Astrocyte of the cerebellum (primary cell): ENCODE measurements at regions not wholly inside any gene's neighbourhood (a gene's known extent, or its start where the extent isn't known, plus 50 kb on each side); places are given as distances from the start of the nearest gene placed in this dataset.

Source experiments
- DNase-seq: peaks from one replicate; pipeline ENCODE4 v3.0.0-alpha.2; 2011; ENCODE audit warnings: low read depth
- H3K4me3 ChIP-seq: 2 replicates; pipeline ENCODE4 v1.5.1; 2011; ENCODE audit warnings: mild to moderate bottlenecking, low read depth, low read length, moderate library complexity
- in situ Hi-C: cut with HindIII; loops from 2 replicates; pipeline ENCODE4 v1.10.0; 2017; ENCODE audit warnings: low sequenced_read_pairs
- TF ChIP-seq, protein P1 (sequence below): IDR thresholded peaks from 2 replicates; pipeline ENCODE4 v1.5.1; 2012; ENCODE audit warnings: low read length, low read depth, moderate library complexity, mild to moderate bottlenecking; ENCODE audit errors: missing control alignments

GRCh38 chr12:59240048-59240447, 319.7 kb upstream of the LRIG3 start:
- in situ Hi-C loops = no loop called here
- TF ChIP-seq, protein P1, sequence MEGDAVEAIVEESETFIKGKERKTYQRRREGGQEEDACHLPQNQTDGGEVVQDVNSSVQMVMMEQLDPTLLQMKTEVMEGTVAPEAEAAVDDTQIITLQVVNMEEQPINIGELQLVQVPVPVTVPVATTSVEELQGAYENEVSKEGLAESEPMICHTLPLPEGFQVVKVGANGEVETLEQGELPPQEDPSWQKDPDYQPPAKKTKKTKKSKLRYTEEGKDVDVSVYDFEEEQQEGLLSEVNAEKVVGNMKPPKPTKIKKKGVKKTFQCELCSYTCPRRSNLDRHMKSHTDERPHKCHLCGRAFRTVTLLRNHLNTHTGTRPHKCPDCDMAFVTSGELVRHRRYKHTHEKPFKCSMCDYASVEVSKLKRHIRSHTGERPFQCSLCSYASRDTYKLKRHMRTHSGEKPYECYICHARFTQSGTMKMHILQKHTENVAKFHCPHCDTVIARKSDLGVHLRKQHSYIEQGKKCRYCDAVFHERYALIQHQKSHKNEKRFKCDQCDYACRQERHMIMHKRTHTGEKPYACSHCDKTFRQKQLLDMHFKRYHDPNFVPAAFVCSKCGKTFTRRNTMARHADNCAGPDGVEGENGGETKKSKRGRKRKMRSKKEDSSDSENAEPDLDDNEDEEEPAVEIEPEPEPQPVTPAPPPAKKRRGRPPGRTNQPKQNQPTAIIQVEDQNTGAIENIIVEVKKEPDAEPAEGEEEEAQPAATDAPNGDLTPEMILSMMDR = no peak
- DNase-seq = no peak
- no peak overlapping the region for H3K4me3 ChIP-seq

DNA sequence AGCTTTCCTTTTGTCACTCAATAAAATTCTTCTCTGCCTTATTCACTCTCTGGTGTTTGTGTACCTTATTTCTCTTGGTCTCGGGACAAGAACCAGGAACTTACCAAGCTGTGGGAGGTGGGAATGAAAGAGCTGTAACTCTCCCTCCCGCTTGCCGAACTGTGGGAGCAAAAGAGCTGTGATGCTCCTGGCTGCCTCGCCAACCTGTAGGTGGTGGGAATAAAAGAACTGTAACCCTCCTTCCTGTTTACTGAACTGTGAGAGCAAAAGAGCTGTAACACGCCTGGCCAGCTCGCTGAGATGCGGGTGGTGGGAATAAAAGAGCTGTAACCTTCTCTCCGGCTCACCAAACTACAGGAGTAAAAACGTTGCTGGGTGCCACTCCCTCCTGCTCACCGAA, 314.1 kb upstream of the LRIG3 start:
- TF ChIP-seq, protein P1 = no peak
- in situ Hi-C loops = no loop called here
- H3K4me3 ChIP-seq = no peak overlapping the region
- DNase-seq = no peak

- in situ Hi-C loops = no loop called here
- no peak for DNase-seq
- TF ChIP-seq, protein P1 = no peak
- no peak overlapping the region for H3K4me3 ChIP-seq
These were observed 310.0 kb upstream of the LRIG3 start for GRCh38 chr12:59230334-59230733.

DNA sequence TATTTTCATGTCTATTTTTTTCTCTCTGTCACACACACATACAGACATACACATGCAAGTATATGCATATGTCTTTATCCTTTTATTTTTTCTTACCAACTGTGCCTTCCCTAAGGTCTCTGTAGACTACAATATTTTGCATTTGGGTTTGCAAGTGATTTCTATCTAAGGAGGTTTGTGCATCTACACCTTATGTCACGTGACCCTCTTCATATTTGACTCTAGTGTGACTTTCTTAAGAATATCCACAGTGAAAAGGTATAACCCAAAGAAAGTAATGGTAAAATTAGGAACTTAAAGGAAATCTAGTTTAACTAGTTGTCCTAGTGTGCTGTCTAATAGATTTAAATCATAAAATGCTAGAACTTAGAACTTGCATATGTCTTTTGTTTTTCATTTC, 298.8 kb upstream of the LRIG3 start:
- no peak for DNase-seq
- TF ChIP-seq, protein P1 = no peak
- H3K4me3 ChIP-seq = no peak overlapping the region
- in situ Hi-C loops = no loop called here

DNA sequence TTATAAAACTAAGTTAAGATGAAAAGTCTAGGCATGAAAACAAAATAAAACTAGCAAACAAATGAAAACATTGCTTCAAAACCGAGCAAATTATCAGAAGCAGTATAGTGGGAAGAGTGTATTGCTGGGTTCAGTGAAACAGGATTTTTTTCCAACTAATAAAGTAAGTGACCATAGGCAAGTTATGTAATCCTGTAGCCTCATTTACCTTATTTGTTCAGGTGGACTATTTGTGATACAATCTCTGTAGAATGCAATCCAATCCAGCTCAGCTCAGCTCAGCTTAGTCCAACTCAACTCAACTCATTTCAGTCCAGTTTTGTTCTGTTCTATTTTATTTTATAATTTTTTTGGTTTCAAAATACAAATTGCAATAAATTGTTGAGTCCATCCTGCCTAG, 276.7 kb upstream of the LRIG3 start:
- no peak overlapping the region for H3K4me3 ChIP-seq
- no peak for DNase-seq
- TF ChIP-seq, protein P1 = no peak
- in situ Hi-C loops = no loop called here

DNA sequence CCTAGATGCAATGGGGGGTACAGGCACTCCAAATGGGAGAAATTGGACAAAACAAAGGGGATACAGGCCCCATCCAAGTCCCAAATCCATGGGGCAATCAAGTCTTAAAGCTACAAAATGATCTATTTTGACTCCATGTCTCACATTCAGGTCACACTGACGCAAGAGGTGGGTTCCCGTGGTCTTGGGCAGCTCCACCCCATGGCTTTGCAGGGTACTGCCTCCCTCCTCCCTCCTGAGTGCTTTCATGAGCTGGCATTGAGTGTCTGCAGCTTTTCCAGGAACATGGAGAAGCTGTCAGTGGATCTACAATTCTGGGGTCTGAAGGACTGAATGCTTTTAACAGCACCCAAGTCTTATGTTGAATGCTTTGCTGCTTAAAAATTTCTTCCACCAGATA, 274.5 kb upstream of the LRIG3 start:
- no peak overlapping the region for H3K4me3 ChIP-seq
- in situ Hi-C loops = no loop called here
- TF ChIP-seq, protein P1 = no peak
- no peak for DNase-seq
